Liver (tissue), 8 donors: ENCODE measurements at regions not wholly inside any gene's neighbourhood (a gene's known extent, or its start where the extent isn't known, plus 50 kb on each side); places are given as distances from the start of the nearest gene placed in this dataset.

Source experiments
- DNase-seq: peaks from one replicate; pipeline ENCODE4 v3.0.0-alpha.2; 2017; ENCODE audit warnings: low spot score
- H3K27ac ChIP-seq, 2 donors: one replicate each; pipeline ENCODE4 v1.7.0; 2013; ENCODE audit warnings: inconsistent platforms in 2 of 2, low read length in 2 of 2, control low read depth in 1 of 2, low read depth in 1 of 2, mild to moderate bottlenecking in 1 of 2
- H3K27me3 ChIP-seq, 4 donors: one replicate each; pipeline versions ENCODE4 v1.6.1 to v1.7.0; 2013; ENCODE audit warnings: low read length in 3 of 4, inconsistent platforms in 1 of 4, mild to moderate bottlenecking in 1 of 4, moderate library complexity in 1 of 4; ENCODE audit not compliant: control insufficient read depth in 4 of 4, insufficient read depth in 4 of 4
- H3K36me3 ChIP-seq, 4 donors: one replicate each; pipeline versions ENCODE4 v1.6.1 to v1.7.0; 2013; ENCODE audit warnings: low read length in 3 of 4, mild to moderate bottlenecking in 3 of 4, low read depth in 1 of 4, moderate library complexity in 1 of 4; ENCODE audit not compliant: control insufficient read depth in 4 of 4, insufficient read depth in 3 of 4
- H3K4me1 ChIP-seq, 4 donors: one replicate each; pipeline versions ENCODE4 v1.6.1 to v1.7.0; 2013; ENCODE audit warnings: low read length in 3 of 4, mild to moderate bottlenecking in 3 of 4, moderate library complexity in 1 of 4; ENCODE audit not compliant: control insufficient read depth in 4 of 4, insufficient read depth in 4 of 4
- H3K4me3 ChIP-seq, 3 donors: one replicate each; pipeline versions ENCODE4 v1.6.1 to v1.7.0; 2013; ENCODE audit warnings: low read length in 3 of 3, control low read depth in 1 of 3, low read depth in 1 of 3, mild to moderate bottlenecking in 1 of 3
- H3K9ac ChIP-seq, 2 donors: one replicate each; pipeline ENCODE4 v1.7.0; 2013; ENCODE audit warnings: low read length in 2 of 2, mild to moderate bottlenecking in 2 of 2, moderate library complexity in 2 of 2, control low read depth in 1 of 2, low read depth in 1 of 2
- H3K9me3 ChIP-seq, 4 donors: one replicate each; pipeline versions ENCODE4 v1.6.1 to v1.7.0; 2013; ENCODE audit warnings: low read length in 3 of 4; ENCODE audit not compliant: control insufficient read depth in 4 of 4
- ATF3 ChIP-seq: IDR thresholded peaks from 2 replicates; pipeline ENCODE4 v1.6.1; 2016; ENCODE audit warnings: antibody characterized with exemption
- CTCF ChIP-seq: fragments of 150-350 bp; IDR thresholded peaks from 2 replicates; pipeline ENCODE4 v1.5.1; 2017; ENCODE audit warnings: improper control_type of control experiment, low read depth, low read length; ENCODE audit not compliant: missing input control
- EGR1 ChIP-seq, 2 donors: IDR thresholded peaks; 2 replicates each; pipeline ENCODE4 v1.6.1; 2016 to 2018; ENCODE audit warnings: antibody characterized with exemption in 2 of 2, low read depth in 2 of 2
- FOXA1 ChIP-seq: IDR thresholded peaks from 2 replicates; pipeline ENCODE4 v1.6.1; 2016; ENCODE audit warnings: antibody characterized with exemption
- FOXA2 ChIP-seq: IDR thresholded peaks from 2 replicates; pipeline ENCODE4 v1.6.1; 2016; ENCODE audit warnings: antibody characterized with exemption
- GABPA ChIP-seq, 2 donors: IDR thresholded peaks in 1 of 2; conservative IDR thresholded peaks in 1 of 2; 2 replicates each; pipeline ENCODE4 v1.6.1; 2016; ENCODE audit warnings: antibody characterized with exemption in 2 of 2, mild to moderate bottlenecking in 1 of 2, moderate library complexity in 1 of 2
- HNF4A ChIP-seq, 2 donors: conservative IDR thresholded peaks; 2 replicates each; pipeline ENCODE4 v1.6.1; 2016; ENCODE audit warnings: antibody characterized with exemption in 2 of 2, mild to moderate bottlenecking in 2 of 2
- HNF4G ChIP-seq: IDR thresholded peaks from 2 replicates; pipeline ENCODE4 v1.6.1; 2016; ENCODE audit warnings: antibody characterized with exemption
- JUND ChIP-seq, 2 donors: IDR thresholded peaks; 2 replicates each; pipeline ENCODE4 v1.6.1; 2016; ENCODE audit warnings: antibody characterized with exemption in 2 of 2
- MAX ChIP-seq: IDR thresholded peaks from 2 replicates; pipeline ENCODE4 v1.6.1; 2016; ENCODE audit warnings: antibody characterized with exemption
- NR2F2 ChIP-seq: IDR thresholded peaks from 2 replicates; pipeline ENCODE4 v1.6.1; 2016; ENCODE audit warnings: antibody characterized with exemption
- RAD21 ChIP-seq, 2 donors: IDR thresholded peaks; 2 replicates each; pipeline ENCODE4 v1.6.1; 2016; ENCODE audit warnings: antibody characterized with exemption in 2 of 2, mild to moderate bottlenecking in 2 of 2
- REST ChIP-seq: IDR thresholded peaks from 2 replicates; pipeline ENCODE4 v1.6.1; 2016; ENCODE audit warnings: antibody characterized with exemption, mild to moderate bottlenecking
- RXRA ChIP-seq, 2 donors: IDR thresholded peaks; 2 replicates each; pipeline ENCODE4 v1.6.1; 2017 to 2018; ENCODE audit warnings: antibody characterized with exemption in 2 of 2, mild to moderate bottlenecking in 1 of 2
- SP1 ChIP-seq: IDR thresholded peaks from 2 replicates; pipeline ENCODE4 v1.6.1; 2018; ENCODE audit warnings: antibody characterized with exemption, mild to moderate bottlenecking
- TAF1 ChIP-seq: conservative IDR thresholded peaks from 2 replicates; pipeline ENCODE4 v1.6.1; 2016; ENCODE audit warnings: antibody characterized with exemption, mild to moderate bottlenecking
- YY1 ChIP-seq: IDR thresholded peaks from 2 replicates; pipeline ENCODE4 v1.6.1; 2016; ENCODE audit warnings: antibody characterized with exemption, mild to moderate bottlenecking
- ZBTB33 ChIP-seq: IDR thresholded peaks from 2 replicates; pipeline ENCODE4 v1.6.1; 2016; ENCODE audit warnings: antibody characterized with exemption
- WGBS: extraction: QIAGEN DNeasy Blood & Tissue Kit; methylation state at CpG from one replicate; pipeline ENCODE4 v1.1.7; 2013; 5-methylcytosine and 5-hydroxymethylcytosine counted together
- donor health status: healthy.
- donor health status: healthy.
- donor health status: healthy.
- donor health status: healthy.
- donor health status: healthy.

- 54% methylated on average over 5 of the region's 5 CpGs for WGBS
- TF ChIP-seq HNF4G (no peak), REST (no peak), HNF4A (conservative IDR thresholded peaks at IDR 0.05) (no peak), TAF1 (no peak), ZBTB33 (no peak), FOXA2 (no peak), ATF3 (no peak), GABPA (IDR thresholded peaks at IDR 0.05 in 1 of 2, conservative IDR thresholded peaks at IDR 0.05 in 1 of 2) (no peak), YY1 (no peak), EGR1 (IDR thresholded peaks at IDR 0.05; ENCODE audit: low read depth in 2 of 2) (no peak), JUND (IDR thresholded peaks at IDR 0.05) (no peak), RXRA (IDR thresholded peaks at IDR 0.05) (no peak), SP1 (no peak), MAX (no peak), RAD21 (IDR thresholded peaks at IDR 0.05) (no peak), CTCF (no peak), NR2F2 (no peak)
- H3K27ac ChIP-seq: no peak overlapping the region
- H3K4me3 ChIP-seq: no peak overlapping the region
- no peaks in the 10 kb centered on the region for H3K4me1 ChIP-seq
- no peak for DNase-seq
- peaks cover 0 to 3% (median 0%) of the 10 kb centered on the region in 4 donors for H3K9me3 ChIP-seq
- no peak overlapping the region for H3K9ac ChIP-seq
- H3K36me3 ChIP-seq: no peaks in the 10 kb centered on the region
- no peaks in the 10 kb centered on the region for H3K27me3 ChIP-seq
Observed at GRCh38 chr4:181701214-181701613, 542.0 kb upstream of the TENM3 start.

- Histone ChIP-seq H3K9ac (no peak overlapping the region), H3K9me3 (no peaks in the 10 kb centered on the region), H3K4me1 (no peaks in the 10 kb centered on the region), H3K27me3 (no peaks in the 10 kb centered on the region), H3K27ac (no peak overlapping the region), H3K4me3 (no peak overlapping the region), H3K36me3 (no peaks in the 10 kb centered on the region)
- no peak for DNase-seq
- no peak for TF ChIP-seq HNF4A (conservative IDR thresholded peaks at IDR 0.05)
- TF ChIP-seq SP1: no peak
- TF ChIP-seq YY1: no peak
- TF ChIP-seq ZBTB33: no peak
- no peak for TF ChIP-seq NR2F2
- no peak for TF ChIP-seq ATF3
- TF ChIP-seq RXRA (IDR thresholded peaks at IDR 0.05): no peak
- no peak for TF ChIP-seq HNF4G
- TF ChIP-seq EGR1 (IDR thresholded peaks at IDR 0.05; ENCODE audit: low read depth in 2 of 2): no peak
- no peak for TF ChIP-seq FOXA1
- no peak for TF ChIP-seq FOXA2
- 73% methylated on average over 9 of the region's 9 CpGs for WGBS
Observed at GRCh38 chr4:181701894-181702293, 541.3 kb upstream of the TENM3 start.
